ENCODE measurements at regions not wholly inside any gene's neighbourhood (a gene's known extent, or its start where the extent isn't known, plus 50 kb on each side); places are given as distances from the start of the nearest gene placed in this dataset.
"Not testable (repeated sequence)": the region's sequence is repeated elsewhere in the genome, so short reads cannot be mapped to it uniquely, and the experiment has no call there.

- H3K27ac Mint-ChIP-seq = no peak overlapping the region
- no peaks in the 10 kb centered on the region for H3K36me3 Mint-ChIP-seq (ENCODE audit: low read depth)
- H3K27me3 Mint-ChIP-seq (ENCODE audit: low read depth) = no peaks in the 10 kb centered on the region
- H3K4me1 Mint-ChIP-seq = no peaks in the 10 kb centered on the region
- TF ChIP-seq CTCF (IDR thresholded peaks at IDR 0.05; ENCODE audit: unreplicated experiment in 3 of 3) = no peak
- H3K4me3 Mint-ChIP-seq = no peak overlapping the region
- H3K9me3 Mint-ChIP-seq = peaks cover 2% of the 10 kb centered on the region
Observed at GRCh38 chr18:67133669-67134068, 382.9 kb downstream of the DSEL start.

- H3K36me3 Mint-ChIP-seq (ENCODE audit: low read depth) = no peaks in the 10 kb centered on the region
- H3K9me3 Mint-ChIP-seq = peaks cover 7% of the 10 kb centered on the region
- no peak for TF ChIP-seq CTCF (IDR thresholded peaks at IDR 0.05; ENCODE audit: unreplicated experiment in 3 of 3)
- no peak overlapping the region for H3K4me3 Mint-ChIP-seq
- no peaks in the 10 kb centered on the region for H3K27me3 Mint-ChIP-seq (ENCODE audit: low read depth)
- no peak overlapping the region for H3K27ac Mint-ChIP-seq
- H3K4me1 Mint-ChIP-seq = no peaks in the 10 kb centered on the region
Observed at GRCh38 chr18:67132919-67133318, 383.6 kb downstream of the DSEL start.

GRCh38 chr18:67131498-67131897 is 385.0 kb downstream of the DSEL start:
- Mint-ChIP-seq H3K9me3 (peaks cover 7% of the 10 kb centered on the region), H3K36me3 (ENCODE audit: low read depth) (no peaks in the 10 kb centered on the region), H3K27me3 (ENCODE audit: low read depth) (no peaks in the 10 kb centered on the region), H3K4me1 (no peaks in the 10 kb centered on the region), H3K4me3 (no peak overlapping the region), H3K27ac (no peak overlapping the region)
- TF ChIP-seq CTCF (IDR thresholded peaks at IDR 0.05; ENCODE audit: unreplicated experiment in 3 of 3) = no peak

- not testable (repeated sequence) for H3K27me3 Mint-ChIP-seq (ENCODE audit: low read depth); H3K4me3 Mint-ChIP-seq; H3K4me1 Mint-ChIP-seq; H3K36me3 Mint-ChIP-seq (ENCODE audit: low read depth); H3K27ac Mint-ChIP-seq
- H3K9me3 Mint-ChIP-seq = peaks cover 12% of the 10 kb centered on the region
Observed at GRCh38 chr18:67126751-67127150, 389.8 kb downstream of the DSEL start.

- H3K27me3 Mint-ChIP-seq (ENCODE audit: low read depth) = no peaks in the 10 kb centered on the region
- H3K9me3 Mint-ChIP-seq = peaks cover 11% of the 10 kb centered on the region
- H3K4me3 Mint-ChIP-seq = no peak overlapping the region
- no peaks in the 10 kb centered on the region for H3K4me1 Mint-ChIP-seq
- no peaks in the 10 kb centered on the region for H3K36me3 Mint-ChIP-seq (ENCODE audit: low read depth)
- TF ChIP-seq CTCF (IDR thresholded peaks at IDR 0.05; ENCODE audit: unreplicated experiment in 3 of 3) = no peak
- no peak overlapping the region for H3K27ac Mint-ChIP-seq
Observed at GRCh38 chr18:67123901-67124300, 392.6 kb downstream of the DSEL start.

GRCh38 chr18:67117804-67118203 is 398.7 kb downstream of the DSEL start:
- Mint-ChIP-seq H3K27ac (no peak overlapping the region), H3K9me3 (peaks cover 3% of the 10 kb centered on the region), H3K27me3 (ENCODE audit: low read depth) (no peaks in the 10 kb centered on the region), H3K4me3 (no peak overlapping the region), H3K4me1 (peaks cover 4% of the 10 kb centered on the region), H3K36me3 (ENCODE audit: low read depth) (no peaks in the 10 kb centered on the region)
- no peak for TF ChIP-seq CTCF (IDR thresholded peaks at IDR 0.05; ENCODE audit: unreplicated experiment in 3 of 3)
